ENCODE measurements at regions not wholly inside any gene's neighbourhood (a gene's known extent, or its start where the extent isn't known, plus 50 kb on each side); places are given as distances from the start of the nearest gene placed in this dataset.
A peak's percentile ranks its signal among the peaks of the same experiment; 100 is the strongest.

DNA sequence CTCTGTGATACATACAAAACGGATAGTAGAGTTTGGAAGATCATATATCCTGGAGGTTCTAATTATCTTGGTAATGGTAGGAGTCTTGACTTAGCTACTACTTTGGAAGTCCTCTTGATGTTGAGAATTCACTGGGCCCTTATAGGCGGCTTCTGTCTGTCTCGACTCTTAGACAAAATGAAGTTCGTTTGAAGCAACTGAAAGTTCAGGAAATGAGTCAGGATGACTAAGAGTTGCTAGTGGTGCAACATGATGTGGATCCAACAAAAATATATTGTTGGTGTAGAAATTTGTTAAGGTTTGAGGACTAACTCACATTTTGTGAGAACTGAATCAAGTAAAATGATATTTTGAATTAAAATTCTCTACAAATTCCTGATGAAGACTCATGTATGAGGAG, 272.7 kb downstream of the AEBP2 start:
- intact Hi-C loops (cut with micrococcal nuclease) (no loop called here), dilution Hi-C loops (cut with HindIII; ENCODE audit: low sequenced_read_pairs, unreplicated experiment) (no loop called here), in situ Hi-C loops (cut with MboI; ENCODE audit: low sequenced_read_pairs) (no loop called here)
- TF ChIP-seq NFE2L2 (IDR thresholded peaks at IDR 0.05; ENCODE audit: low read depth, low read length) = peak; percentile 45; the same call in 1 of the 2 replicates
- TF ChIP-seq SMC3 (IDR thresholded peaks at IDR 0.05; ENCODE audit: low read depth, low read length) = no peak
- no peak for TF ChIP-seq BHLHE40 (IDR thresholded peaks at IDR 0.05; ENCODE audit: low read depth, low read length)
- TF ChIP-seq FOS (IDR thresholded peaks at IDR 0.05; ENCODE audit: low read depth, low read length) = peak; percentile 93
- TF ChIP-seq, protein P1, sequence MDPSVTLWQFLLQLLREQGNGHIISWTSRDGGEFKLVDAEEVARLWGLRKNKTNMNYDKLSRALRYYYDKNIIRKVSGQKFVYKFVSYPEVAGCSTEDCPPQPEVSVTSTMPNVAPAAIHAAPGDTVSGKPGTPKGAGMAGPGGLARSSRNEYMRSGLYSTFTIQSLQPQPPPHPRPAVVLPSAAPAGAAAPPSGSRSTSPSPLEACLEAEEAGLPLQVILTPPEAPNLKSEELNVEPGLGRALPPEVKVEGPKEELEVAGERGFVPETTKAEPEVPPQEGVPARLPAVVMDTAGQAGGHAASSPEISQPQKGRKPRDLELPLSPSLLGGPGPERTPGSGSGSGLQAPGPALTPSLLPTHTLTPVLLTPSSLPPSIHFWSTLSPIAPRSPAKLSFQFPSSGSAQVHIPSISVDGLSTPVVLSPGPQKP (IDR thresholded peaks at IDR 0.05; ENCODE audit: borderline replicate concordance, low read depth, low read length) = no peak
- TF ChIP-seq MXI1 (IDR thresholded peaks at IDR 0.05; ENCODE audit: borderline replicate concordance, low read depth, low read length) = no peak
- TF ChIP-seq POLR2A (IDR thresholded peaks at IDR 0.05; ENCODE audit: low read depth, low read length) = no peak
- peak; percentile 94 for TF ChIP-seq CEBPB (IDR thresholded peaks at IDR 0.05; ENCODE audit: low read depth, low read length)
- Histone ChIP-seq H2BK120ac (ENCODE audit: low read depth, low read length) (peak overlapping the region; percentile 99), H3K27ac (ENCODE audit: insufficient read depth, low read length) (peak overlapping the region; percentile 53; the same call in 1 of the 2 replicates), H4K91ac (ENCODE audit: insufficient read depth, low read depth, low read length) (no peak overlapping the region; the same call in 1 of the 2 replicates), H2BK15ac (ENCODE audit: low read depth, low read length) (peak overlapping the region; percentile 91; the same call in 1 of the 3 replicates), H4K20me1 (ENCODE audit: insufficient read depth, low read length) (no peaks in the 10 kb centered on the region), H3K4me3 (ENCODE audit: insufficient read depth, low read depth, low read length) (no peak overlapping the region), H3K9me3 (ENCODE audit: control insufficient read depth, insufficient read depth, low read length) (peaks cover 5% of the 10 kb centered on the region; the same call in 1 of the 2 replicates), H2BK5ac (ENCODE audit: low read depth, low read length, poor library complexity, severe bottlenecking) (peak overlapping the region; percentile 99), H3K23ac (ENCODE audit: low read depth, low read length) (peak overlapping the region; percentile 98; the same call in 1 of the 2 replicates), H2AFZ (replicated peaks; ENCODE audit: low read length, poor library complexity) (no peak overlapping the region), H3K56ac (ENCODE audit: extremely low read depth, insufficient read depth, low read length) (peak overlapping the region; percentile 55; the same call in 1 of the 2 replicates), H3K14ac (replicated peaks; ENCODE audit: low read depth, low read length) (peak overlapping the region; percentile 93; the same call in 1 of the 2 replicates), H3K9me1 (ENCODE audit: insufficient read depth, low read length) (no peaks in the 10 kb centered on the region; the same call in 1 of the 2 replicates), H3K4me1 (ENCODE audit: control insufficient read depth, insufficient read depth, low read length) (peaks cover 13% of the 10 kb centered on the region), H3K18ac (ENCODE audit: low read depth, low read length) (peak overlapping the region; percentile 99), H3K27me3 (ENCODE audit: control insufficient read depth, insufficient read depth, low read length) (no peaks in the 10 kb centered on the region), H3K9ac (ENCODE audit: low read depth, low read length) (no peak overlapping the region), H3K36me3 (ENCODE audit: control insufficient read depth, insufficient read depth, low read length) (no peaks in the 10 kb centered on the region), H3K4ac (ENCODE audit: low read depth, low read length) (peak overlapping the region; percentile 96; the same call in 1 of the 2 replicates), H4K5ac (ENCODE audit: low read depth, low read length) (peak overlapping the region; percentile 96; the same call in 1 of the 2 replicates), H2AK5ac (ENCODE audit: low read depth, low read length) (0 out of 2 replicates have a peak overlapping the region, but pooled peaks have one; percentile 78), H2AK9ac (replicated peaks; ENCODE audit: low read depth, low read length, poor library complexity) (no peak overlapping the region), H4K8ac (ENCODE audit: low read depth in 2 of 2, low read length in 2 of 2) (peak overlapping the region; percentile 86 to 88), H3K79me1 (ENCODE audit: low read depth in 1 of 2, low read length in 2 of 2) (no peaks in the 10 kb centered on the region; a peak in 1 of 4 replicates), H3K4me2 (ENCODE audit: low read depth, low read length) (no peak overlapping the region), H2BK20ac (ENCODE audit: low read depth, low read length) (peak overlapping the region; percentile 100)
- no TSS peak for BruUV-seq (replicated peaks)
- no CpG with 5 or more reads among the region's 4 CpGs for WGBS, 2 experiments (ENCODE audit: extremely low coverage in 2 of 2, insufficient read length in 1 of 2)
- ATAC-seq (ENCODE audit: low read depth) = peak; percentile 62
- ChIA-PET CTCF (no interaction called here), POLR2A (ENCODE audit: unreplicated experiment) (no interaction called here)
- DNase-seq = peak; percentile 94
